ENCODE measurements at regions not wholly inside any gene's neighbourhood (a gene's known extent, or its start where the extent isn't known, plus 50 kb on each side); places are given as distances from the start of the nearest gene placed in this dataset.

DNA sequence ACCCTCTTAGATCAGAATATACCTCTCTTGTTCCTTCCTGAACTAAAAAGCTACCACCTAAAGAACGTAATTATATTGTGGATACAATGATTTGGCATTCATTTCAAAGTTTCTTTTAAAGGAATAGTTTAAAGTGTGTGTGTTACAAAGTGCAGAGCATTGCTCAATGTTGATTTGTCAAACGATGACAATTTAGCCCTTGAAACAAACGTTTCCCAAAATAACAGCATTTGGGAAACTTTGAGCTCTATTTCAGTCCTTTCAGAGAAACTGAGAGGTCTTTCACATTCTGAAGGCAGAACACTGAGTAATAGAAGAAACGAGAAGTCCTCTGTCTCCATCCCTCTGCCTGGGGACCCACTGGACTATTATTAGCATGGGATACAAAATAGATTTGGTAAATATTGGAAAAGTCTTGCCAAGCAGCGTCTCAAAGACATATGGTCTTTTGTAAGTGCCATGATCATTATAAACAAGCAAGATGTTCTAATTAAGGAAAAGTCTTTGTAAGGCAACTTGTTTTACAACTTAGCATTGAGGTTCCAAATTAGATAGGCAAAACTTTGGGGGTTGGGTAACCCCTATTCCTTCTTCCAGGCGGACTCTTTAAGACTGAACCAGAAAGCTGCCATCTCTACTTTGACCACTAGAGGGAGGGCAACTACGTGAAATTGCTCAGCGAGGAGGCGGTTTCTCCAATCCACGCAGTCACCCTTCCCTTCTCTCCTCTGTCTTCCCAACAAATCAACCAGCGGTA is 208.8 kb downstream of the RNF144B start:
- H3K27me3 ChIP-seq = no peaks in the 10 kb centered on the region
- intact Hi-C loops (cut with DNase I) = loop anchor here (1.0 to 2.0 kb wide), 2 partner anchors 1255 to 1460 kb away; no protein-coding TSS in a partner anchor
- WGBS, 2 donors = 20 to 27% methylated on average over 11 of the region's 11 CpGs
- TF ChIP-seq POLR2A (IDR thresholded peaks at IDR 0.05) (no peak), POLR2AphosphoS5 (IDR thresholded peaks at IDR 0.05) (no peak), EP300 (IDR thresholded peaks at IDR 0.05) (no peak)
- TF ChIP-seq, protein P1, sequence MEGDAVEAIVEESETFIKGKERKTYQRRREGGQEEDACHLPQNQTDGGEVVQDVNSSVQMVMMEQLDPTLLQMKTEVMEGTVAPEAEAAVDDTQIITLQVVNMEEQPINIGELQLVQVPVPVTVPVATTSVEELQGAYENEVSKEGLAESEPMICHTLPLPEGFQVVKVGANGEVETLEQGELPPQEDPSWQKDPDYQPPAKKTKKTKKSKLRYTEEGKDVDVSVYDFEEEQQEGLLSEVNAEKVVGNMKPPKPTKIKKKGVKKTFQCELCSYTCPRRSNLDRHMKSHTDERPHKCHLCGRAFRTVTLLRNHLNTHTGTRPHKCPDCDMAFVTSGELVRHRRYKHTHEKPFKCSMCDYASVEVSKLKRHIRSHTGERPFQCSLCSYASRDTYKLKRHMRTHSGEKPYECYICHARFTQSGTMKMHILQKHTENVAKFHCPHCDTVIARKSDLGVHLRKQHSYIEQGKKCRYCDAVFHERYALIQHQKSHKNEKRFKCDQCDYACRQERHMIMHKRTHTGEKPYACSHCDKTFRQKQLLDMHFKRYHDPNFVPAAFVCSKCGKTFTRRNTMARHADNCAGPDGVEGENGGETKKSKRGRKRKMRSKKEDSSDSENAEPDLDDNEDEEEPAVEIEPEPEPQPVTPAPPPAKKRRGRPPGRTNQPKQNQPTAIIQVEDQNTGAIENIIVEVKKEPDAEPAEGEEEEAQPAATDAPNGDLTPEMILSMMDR (IDR thresholded peaks at IDR 0.05) = peak; percentile 46 to 88 (median 74)
- no peak overlapping the region for H3K4me3 ChIP-seq
- H3K36me3 ChIP-seq = no peaks in the 10 kb centered on the region
- H3K9me3 ChIP-seq = no peaks in the 10 kb centered on the region
- peaks cover 0 to 5% (median 0%) of the 10 kb centered on the region in 4 donors for H3K4me1 ChIP-seq
- DNase-seq = peak; percentile 75
- peak overlapping the region in 2 of 4 donors; percentile 32 to 41 for H3K27ac ChIP-seq

DNA sequence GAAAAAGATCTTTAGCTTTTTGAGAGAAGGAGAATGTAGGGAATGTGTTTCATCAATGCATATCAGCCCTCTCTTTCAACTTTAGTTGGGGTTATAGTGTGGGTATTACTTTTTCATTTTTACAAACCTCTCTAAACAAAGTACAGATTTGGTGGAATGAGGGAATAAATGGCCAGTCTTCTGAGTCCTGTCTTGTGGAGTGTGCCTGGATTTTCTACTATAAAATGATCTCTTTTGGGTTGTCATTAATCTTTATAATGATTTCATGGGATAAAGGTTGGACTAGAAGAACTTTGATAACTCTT is 209.3 kb downstream of the RNF144B start:
- Histone ChIP-seq H3K9me3 (no peaks in the 10 kb centered on the region), H3K27ac (peak overlapping the region in 1 of 4 donors; percentile 41), H3K36me3 (no peaks in the 10 kb centered on the region), H3K4me1 (peaks cover 0 to 5% (median 0%) of the 10 kb centered on the region in 4 donors), H3K4me3 (no peak overlapping the region), H3K27me3 (no peaks in the 10 kb centered on the region)
- intact Hi-C loops (cut with DNase I) = loop anchor here (1.0 to 2.0 kb wide), 2 partner anchors 1254 to 1460 kb away; no protein-coding TSS in a partner anchor
- no peak for DNase-seq
- TF ChIP-seq EP300 (IDR thresholded peaks at IDR 0.05) = no peak
- TF ChIP-seq, protein P1 (IDR thresholded peaks at IDR 0.05) = no peak
- TF ChIP-seq POLR2A (IDR thresholded peaks at IDR 0.05) = no peak

DNA sequence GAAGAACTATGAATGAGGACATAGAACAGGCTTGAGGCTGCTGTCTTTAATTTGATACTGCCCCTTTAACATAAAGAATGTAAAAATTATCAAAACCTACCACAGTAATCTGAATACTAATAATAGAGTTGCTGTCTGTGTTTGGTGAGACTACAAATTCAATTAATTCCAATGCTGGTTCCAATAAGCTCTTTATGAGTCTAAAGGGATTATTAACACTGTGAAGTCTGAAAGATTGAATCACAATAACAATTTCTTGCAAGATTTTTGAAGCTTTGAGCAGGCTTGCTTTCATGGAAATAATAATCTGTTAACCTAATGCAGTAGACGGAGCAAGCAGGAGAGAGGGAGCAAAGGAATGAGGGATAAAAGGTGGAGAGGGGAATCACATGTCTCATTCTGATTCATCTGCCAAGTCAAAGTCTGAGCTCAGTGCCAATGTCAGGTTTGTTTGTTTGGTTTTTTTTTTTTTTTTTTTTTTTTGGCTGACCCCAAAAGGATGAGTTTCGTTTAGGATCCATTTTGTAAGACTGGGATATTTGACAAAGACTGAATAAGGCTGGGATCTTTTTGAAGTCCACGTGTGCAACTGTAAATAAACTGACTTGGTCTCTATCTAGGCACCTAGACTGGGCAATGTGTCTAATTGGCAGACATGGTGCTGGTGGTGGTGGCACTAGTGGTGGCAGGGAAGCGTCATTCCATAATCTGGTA is 211.6 kb downstream of the RNF144B start:
- no peak for DNase-seq
- intact Hi-C loops (cut with DNase I) = no loop called here
- Histone ChIP-seq H3K9me3 (no peaks in the 10 kb centered on the region), H3K4me1 (peaks cover 0 to 5% (median 0%) of the 10 kb centered on the region in 4 donors), H3K27me3 (no peaks in the 10 kb centered on the region), H3K36me3 (no peaks in the 10 kb centered on the region), H3K4me3 (no peak overlapping the region), H3K27ac (no peak overlapping the region)
- WGBS, 2 donors = 77 to 79% methylated on average over 4 of the region's 4 CpGs
- TF ChIP-seq, protein P1 (IDR thresholded peaks at IDR 0.05) = no peak

DNA sequence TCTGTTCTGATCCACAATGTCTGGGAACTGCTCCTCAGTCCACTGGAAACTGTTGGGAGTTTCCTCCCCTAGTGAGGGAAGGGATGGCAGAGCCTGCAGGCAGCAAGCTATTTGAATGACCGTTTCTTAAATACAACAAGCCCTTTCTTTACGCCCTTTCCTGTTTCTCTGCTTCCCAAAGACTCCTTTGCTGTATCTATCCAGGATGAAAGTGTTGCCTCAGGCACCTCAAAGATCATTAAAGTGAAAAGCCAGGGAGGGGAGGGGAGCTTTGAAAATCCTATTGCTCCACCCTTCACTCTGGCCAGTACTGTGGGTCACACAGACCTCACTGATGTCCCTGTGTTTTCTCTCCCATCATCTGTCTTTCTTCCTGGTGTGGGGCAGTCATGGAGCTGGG is 213.1 kb downstream of the RNF144B start:
- intact Hi-C loops (cut with DNase I) = no loop called here
- DNase-seq = no peak

More for the DNA sequence above, 213.1 kb downstream of the RNF144B start:
- Histone ChIP-seq H3K36me3 (no peaks in the 10 kb centered on the region), H3K27ac (no peak overlapping the region), H3K4me3 (no peak overlapping the region), H3K27me3 (no peaks in the 10 kb centered on the region), H3K9me3 (no peaks in the 10 kb centered on the region), H3K4me1 (peaks cover 0 to 5% (median 0%) of the 10 kb centered on the region in 4 donors)
- TF ChIP-seq POLR2A (IDR thresholded peaks at IDR 0.05) (no peak), POLR2AphosphoS5 (IDR thresholded peaks at IDR 0.05) (no peak), EP300 (IDR thresholded peaks at IDR 0.05) (no peak)
- TF ChIP-seq, protein P1 (IDR thresholded peaks at IDR 0.05) = no peak
- WGBS, 2 donors = 45 to 68% methylated on average over 2 of the region's 2 CpGs

All from sigmoid colon (tissue), 6 donors.